ENCODE measurements at regions not wholly inside any gene's neighbourhood (a gene's known extent, or its start where the extent isn't known, plus 50 kb on each side); places are given as distances from the start of the nearest gene placed in this dataset.
A peak's percentile ranks its signal among the peaks of the same experiment; 100 is the strongest.

- peaks cover 8% of the 10 kb centered on the region for H3K9me3 ChIP-seq (ENCODE audit: control insufficient read depth, low read length)
- H3K27ac ChIP-seq (ENCODE audit: low read depth, low read length): no peak overlapping the region
- no peak overlapping the region for H3K4me3 ChIP-seq (ENCODE audit: low read length)
- Mint-ChIP-seq H3K4me1 (no peaks in the 10 kb centered on the region), H3K27ac (no peak overlapping the region), H3K9me3 (peaks cover 7% of the 10 kb centered on the region), H3K36me3 (ENCODE audit: low read depth) (no peaks in the 10 kb centered on the region), H3K4me3 (no peak overlapping the region), H3K27me3 (ENCODE audit: insufficient read depth) (peaks cover 6% of the 10 kb centered on the region)
- H3K27me3 ChIP-seq (ENCODE audit: control insufficient read depth, insufficient read depth, low read length, poor library complexity, severe bottlenecking): no peaks in the 10 kb centered on the region
- TF ChIP-seq CTCF (conservative IDR thresholded peaks at IDR 0.05): no peak
- no peaks in the 10 kb centered on the region for H3K36me3 ChIP-seq (ENCODE audit: control insufficient read depth, insufficient read depth, low read length)
- H3K9ac ChIP-seq (ENCODE audit: extremely low read depth, low read length, poor library complexity, severe bottlenecking): no peak overlapping the region
- H3K4me1 ChIP-seq (ENCODE audit: control insufficient read depth, insufficient read depth, low read length): no peaks in the 10 kb centered on the region
- DNase-seq: no peak
These were observed 94.7 kb upstream of the TRIO start for GRCh38 chr5:14048434-14048833.

- Mint-ChIP-seq H3K36me3 (ENCODE audit: low read depth) (no peaks in the 10 kb centered on the region), H3K27me3 (ENCODE audit: insufficient read depth) (peaks cover 16% of the 10 kb centered on the region), H3K9me3 (no peaks in the 10 kb centered on the region), H3K4me1 (peaks cover 36% of the 10 kb centered on the region), H3K4me3 (no peak overlapping the region), H3K27ac (no peak overlapping the region)
- WGBS, 2 experiments (ENCODE audit: insufficient coverage in 1 of 2, insufficient read length in 1 of 2): 87 to 96% methylated on average over 8 to 11 of the region's 11 CpGs
- Histone ChIP-seq H3K9me3 (ENCODE audit: control insufficient read depth, low read length) (no peaks in the 10 kb centered on the region), H3K9ac (ENCODE audit: extremely low read depth, low read length, poor library complexity, severe bottlenecking) (no peak overlapping the region), H3K4me3 (ENCODE audit: low read length) (no peak overlapping the region), H3K36me3 (ENCODE audit: control insufficient read depth, insufficient read depth, low read length) (no peaks in the 10 kb centered on the region), H3K27ac (ENCODE audit: low read depth, low read length) (no peak overlapping the region), H3K27me3 (ENCODE audit: control insufficient read depth, insufficient read depth, low read length, poor library complexity, severe bottlenecking) (peaks cover 10% of the 10 kb centered on the region), H3K4me1 (ENCODE audit: control insufficient read depth, insufficient read depth, low read length) (peaks cover 19% of the 10 kb centered on the region)
- no peak for TF ChIP-seq CTCF (conservative IDR thresholded peaks at IDR 0.05)
- peak; percentile 32 for DNase-seq
These were observed 97.2 kb upstream of the DNAH5 start for GRCh38 chr5:14041528-14042192.

- TF ChIP-seq CTCF (conservative IDR thresholded peaks at IDR 0.05): no peak
- Mint-ChIP-seq H3K36me3 (ENCODE audit: low read depth) (no peaks in the 10 kb centered on the region), H3K27ac (no peak overlapping the region), H3K9me3 (no peaks in the 10 kb centered on the region), H3K4me1 (peaks cover 46% of the 10 kb centered on the region), H3K4me3 (no peak overlapping the region), H3K27me3 (ENCODE audit: insufficient read depth) (peaks cover 20% of the 10 kb centered on the region)
- H3K9me3 ChIP-seq (ENCODE audit: control insufficient read depth, low read length): no peaks in the 10 kb centered on the region
- 79 to 89% methylated on average over 3 to 5 of the region's 5 CpGs for WGBS, 2 experiments (ENCODE audit: insufficient coverage in 1 of 2, insufficient read length in 1 of 2)
- no peak overlapping the region for H3K4me3 ChIP-seq (ENCODE audit: low read length)
- peaks cover 21% of the 10 kb centered on the region for H3K4me1 ChIP-seq (ENCODE audit: control insufficient read depth, insufficient read depth, low read length)
- H3K36me3 ChIP-seq (ENCODE audit: control insufficient read depth, insufficient read depth, low read length): no peaks in the 10 kb centered on the region
- no peak overlapping the region for H3K9ac ChIP-seq (ENCODE audit: extremely low read depth, low read length, poor library complexity, severe bottlenecking)
- H3K27ac ChIP-seq (ENCODE audit: low read depth, low read length): no peak overlapping the region
- peaks cover 21% of the 10 kb centered on the region for H3K27me3 ChIP-seq (ENCODE audit: control insufficient read depth, insufficient read depth, low read length, poor library complexity, severe bottlenecking)
- peak; percentile 58 for DNase-seq
These were observed 96.1 kb upstream of the DNAH5 start for GRCh38 chr5:14040542-14040941.

All from endodermal cell (in vitro differentiated cells).